Keratinocyte (primary cell): ENCODE measurements at regions not wholly inside any gene's neighbourhood (a gene's known extent, or its start where the extent isn't known, plus 50 kb on each side); places are given as distances from the start of the nearest gene placed in this dataset.

Source experiments
- DNase-seq: peaks from one replicate; pipeline ENCODE4 v3.0.0-alpha.2; 2011; ENCODE audit warnings: low read depth, missing footprints, low spot score
- FAIRE-seq: peaks from 2 replicates; lab custom pipeline; 2011; peaks lifted over from hg19 to GRCh38; lab: Jason Lieb, UNC
- H2AFZ ChIP-seq: 2 replicates; pipeline ENCODE4 v1.6.0; 2012; ENCODE audit warnings: low read length, control low read depth, inconsistent platforms; ENCODE audit not compliant: control insufficient read depth
- H3K27ac ChIP-seq: 2 replicates; pipeline ENCODE4 v1.5.1; 2011; ENCODE audit warnings: low read length; ENCODE audit not compliant: control insufficient read depth, insufficient read depth
- H3K27me3 ChIP-seq: 3 replicates; pipeline ENCODE4 v1.6.0; 2011; ENCODE audit warnings: low read length; ENCODE audit not compliant: control insufficient read depth, insufficient read depth; ENCODE audit errors: extremely low read depth
- H3K36me3 ChIP-seq, 2 experiments: 2 replicates in 1 of 2; 3 replicates in 1 of 2; pipeline ENCODE4 v1.5.1; 2011; ENCODE audit warnings: low read length in 2 of 2, mild to moderate bottlenecking in 1 of 2; ENCODE audit not compliant: control insufficient read depth in 2 of 2, insufficient read depth in 2 of 2; ENCODE audit errors: extremely low read depth in 1 of 2
- H3K4me1 ChIP-seq: 3 replicates; pipeline ENCODE4 v1.5.1; 2011; ENCODE audit warnings: low read length; ENCODE audit not compliant: control insufficient read depth, insufficient read depth; ENCODE audit errors: extremely low read depth
- H3K4me2 ChIP-seq: 3 replicates; pipeline ENCODE4 v1.6.0; 2011; ENCODE audit warnings: low read depth, low read length; ENCODE audit not compliant: control insufficient read depth, insufficient read depth; ENCODE audit errors: extremely low read depth
- H3K4me3 ChIP-seq, 3 experiments: fragments of 200-600 bp in 1 of 3; sonication (generic) in 1 of 3; 2 replicates in 2 of 3; 3 replicates in 1 of 3; pipeline ENCODE4 v1.5.1; 2011 to 2016; ENCODE audit warnings: low read length in 3 of 3, mild to moderate bottlenecking in 3 of 3, control low read depth in 2 of 3, inconsistent platforms in 1 of 3, low read depth in 1 of 3, mixed read lengths in 1 of 3, mixed run types in 1 of 3, moderate library complexity in 1 of 3; ENCODE audit not compliant: control insufficient read depth in 2 of 3, insufficient read depth in 2 of 3; ENCODE audit errors: extremely low read depth in 1 of 3
- H3K79me2 ChIP-seq: 2 replicates; pipeline ENCODE4 v1.6.0; 2012; ENCODE audit warnings: low read length; ENCODE audit not compliant: control insufficient read depth, insufficient read depth
- H3K9ac ChIP-seq: 3 replicates; pipeline ENCODE4 v1.6.0; 2011; ENCODE audit warnings: low read length; ENCODE audit not compliant: control insufficient read depth, insufficient read depth; ENCODE audit errors: extremely low read depth
- H3K9me1 ChIP-seq: 3 replicates; pipeline ENCODE4 v1.6.0; 2011; ENCODE audit warnings: low read length; ENCODE audit not compliant: control insufficient read depth, insufficient read depth; ENCODE audit errors: extremely low read depth
- H3K9me3 ChIP-seq: 2 replicates; pipeline ENCODE4 v1.5.1; 2012; ENCODE audit warnings: low read depth, low read length; ENCODE audit not compliant: control insufficient read depth
- H4K20me1 ChIP-seq: 3 replicates; pipeline ENCODE4 v1.6.0; 2011; ENCODE audit warnings: low read length; ENCODE audit not compliant: control insufficient read depth, insufficient read depth; ENCODE audit errors: extremely low read depth
- EZH2 ChIP-seq: IDR thresholded peaks from one replicate; pipeline ENCODE4 v1.6.1; 2012; ENCODE audit warnings: inconsistent platforms, mild to moderate bottlenecking, low read length, moderate library complexity
- dilution Hi-C: fragments of 300-500 bp; cut with MboI; formaldehyde crosslinking; loops from one replicate; pipeline ENCODE4 v1.7.0; 2020; ENCODE audit warnings: low sequenced_read_pairs; ENCODE audit not compliant: extremely low pct_ligation_motif_present
- TF ChIP-seq, protein P1 (sequence below), 3 experiments: IDR thresholded peaks in 1 of 3; conservative IDR thresholded peaks in 1 of 3; optimal IDR thresholded peaks in 1 of 3; 2 replicates in 2 of 3; 3 replicates in 1 of 3; pipeline versions ENCODE3 to v1.5.1; 2011; ENCODE audit warnings: low read length in 3 of 3, mild to moderate bottlenecking in 3 of 3, moderate library complexity in 2 of 3, control low read depth in 1 of 3, inconsistent platforms in 1 of 3; ENCODE audit not compliant: insufficient read depth in 2 of 3; ENCODE audit errors: extremely low read depth in 1 of 3

DNA sequence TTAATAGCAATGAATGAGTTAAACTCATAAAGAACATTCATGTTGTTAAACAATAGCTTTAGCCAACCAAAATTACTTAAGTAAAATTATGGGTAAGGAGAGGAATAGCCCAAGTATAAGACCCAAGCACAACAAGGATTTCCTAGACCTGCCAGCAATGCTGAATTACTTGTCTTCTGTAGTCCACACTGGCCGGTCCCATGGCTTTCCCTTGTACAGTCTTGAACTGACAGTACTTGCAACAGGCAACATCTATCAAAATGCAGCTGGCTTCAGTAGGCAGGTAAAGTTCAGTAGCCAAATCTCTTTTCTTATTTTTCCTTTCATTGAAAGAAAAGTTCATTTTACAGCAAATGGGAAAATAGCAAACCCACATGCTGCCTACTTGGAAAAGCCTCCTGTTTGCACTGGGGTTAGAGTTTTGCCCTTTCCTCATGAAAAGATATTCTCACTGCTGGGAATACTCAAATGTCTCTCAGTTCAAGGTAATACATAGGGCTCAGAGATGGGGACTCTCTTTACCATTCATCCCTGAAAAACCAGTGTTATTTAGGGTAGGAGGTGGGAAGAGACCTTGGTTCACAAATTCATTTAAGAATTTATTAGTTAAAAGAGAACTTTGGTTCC lies 222.8 kb downstream of the TTLL7 start:
- no peak overlapping the region for H3K4me3 ChIP-seq
- H4K20me1 ChIP-seq: no peaks in the 10 kb centered on the region
- H3K27me3 ChIP-seq: no peaks in the 10 kb centered on the region
- DNase-seq (no peak), FAIRE-seq (no peak)
- no peak overlapping the region for H2AFZ ChIP-seq
- H3K27ac ChIP-seq: no peak overlapping the region
- dilution Hi-C loops: no loop called here
- no peaks in the 10 kb centered on the region for H3K4me1 ChIP-seq
- no peaks in the 10 kb centered on the region for H3K9me1 ChIP-seq
- H3K4me2 ChIP-seq: no peak overlapping the region
- no peaks in the 10 kb centered on the region for H3K9me3 ChIP-seq
- TF ChIP-seq EZH2: no peak
- TF ChIP-seq, protein P1, sequence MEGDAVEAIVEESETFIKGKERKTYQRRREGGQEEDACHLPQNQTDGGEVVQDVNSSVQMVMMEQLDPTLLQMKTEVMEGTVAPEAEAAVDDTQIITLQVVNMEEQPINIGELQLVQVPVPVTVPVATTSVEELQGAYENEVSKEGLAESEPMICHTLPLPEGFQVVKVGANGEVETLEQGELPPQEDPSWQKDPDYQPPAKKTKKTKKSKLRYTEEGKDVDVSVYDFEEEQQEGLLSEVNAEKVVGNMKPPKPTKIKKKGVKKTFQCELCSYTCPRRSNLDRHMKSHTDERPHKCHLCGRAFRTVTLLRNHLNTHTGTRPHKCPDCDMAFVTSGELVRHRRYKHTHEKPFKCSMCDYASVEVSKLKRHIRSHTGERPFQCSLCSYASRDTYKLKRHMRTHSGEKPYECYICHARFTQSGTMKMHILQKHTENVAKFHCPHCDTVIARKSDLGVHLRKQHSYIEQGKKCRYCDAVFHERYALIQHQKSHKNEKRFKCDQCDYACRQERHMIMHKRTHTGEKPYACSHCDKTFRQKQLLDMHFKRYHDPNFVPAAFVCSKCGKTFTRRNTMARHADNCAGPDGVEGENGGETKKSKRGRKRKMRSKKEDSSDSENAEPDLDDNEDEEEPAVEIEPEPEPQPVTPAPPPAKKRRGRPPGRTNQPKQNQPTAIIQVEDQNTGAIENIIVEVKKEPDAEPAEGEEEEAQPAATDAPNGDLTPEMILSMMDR (optimal IDR thresholded peaks at IDR 0.05 in 1 of 3, IDR thresholded peaks at IDR 0.05 in 1 of 3, conservative IDR thresholded peaks at IDR 0.05 in 1 of 3; ENCODE audit: extremely low read depth in 1 of 3, insufficient read depth in 2 of 3, low read length in 3 of 3): no peak
- H3K36me3 ChIP-seq: no peaks in the 10 kb centered on the region
- H3K79me2 ChIP-seq: no peaks in the 10 kb centered on the region
- H3K9ac ChIP-seq: no peak overlapping the region

DNA sequence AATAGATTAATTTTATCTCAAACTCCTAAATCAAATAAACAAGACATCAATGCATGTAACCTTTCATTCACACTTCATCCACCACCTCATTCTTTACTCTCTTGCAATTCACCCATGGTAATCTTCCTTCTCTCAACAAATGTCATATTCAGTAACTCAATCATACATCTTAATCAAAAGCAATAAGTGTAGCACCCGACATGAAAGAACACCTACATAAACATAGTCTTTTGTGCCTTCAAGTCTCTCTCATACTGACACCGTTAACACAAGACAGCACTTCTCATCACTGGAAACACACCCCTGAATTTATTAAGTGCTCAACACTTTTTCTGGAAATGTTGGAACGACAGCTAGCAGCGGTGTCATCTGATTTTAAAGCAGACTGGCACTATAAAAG lies 225.9 kb downstream of the TTLL7 start:
- Histone ChIP-seq H3K27ac (no peak overlapping the region), H3K9me1 (no peaks in the 10 kb centered on the region), H4K20me1 (no peaks in the 10 kb centered on the region), H3K36me3 (no peaks in the 10 kb centered on the region), H3K9me3 (no peaks in the 10 kb centered on the region), H3K4me1 (no peaks in the 10 kb centered on the region), H3K9ac (no peak overlapping the region), H3K79me2 (no peaks in the 10 kb centered on the region), H3K4me3 (no peak overlapping the region), H3K27me3 (no peaks in the 10 kb centered on the region), H2AFZ (no peak overlapping the region), H3K4me2 (no peak overlapping the region)
- dilution Hi-C loops: no loop called here
- FAIRE-seq (no peak), DNase-seq (no peak)
- no peak for TF ChIP-seq EZH2
- TF ChIP-seq, protein P1 (optimal IDR thresholded peaks at IDR 0.05 in 1 of 3, IDR thresholded peaks at IDR 0.05 in 1 of 3, conservative IDR thresholded peaks at IDR 0.05 in 1 of 3; ENCODE audit: extremely low read depth in 1 of 3, insufficient read depth in 2 of 3, low read length in 3 of 3): no peak
